Fibroblast of peridontal ligament (primary cell): ENCODE measurements at regions not wholly inside any gene's neighbourhood (a gene's known extent, or its start where the extent isn't known, plus 50 kb on each side); places are given as distances from the start of the nearest gene placed in this dataset.

Experiments used
- DNase-seq: peaks from one replicate; pipeline ENCODE4 v3.0.0-alpha.2; 2010; ENCODE audit errors: extremely low read depth

GRCh38 chr16:82358606-82359221, 188.7 kb upstream of the MPHOSPH6 start:
- no peak for DNase-seq

GRCh38 chr16:82358161-82358560, 188.1 kb upstream of the MPHOSPH6 start:
- DNase-seq = no peak

GRCh38 chr16:82357237-82357636, 187.2 kb upstream of the MPHOSPH6 start:
- DNase-seq = no peak

- no peak for DNase-seq
Measured at GRCh38 chr16:82350560-82350959, 180.5 kb upstream of the MPHOSPH6 start.

- DNase-seq = no peak
Measured at GRCh38 chr16:82345318-82345717, 175.3 kb upstream of the MPHOSPH6 start.

GRCh38 chr16:82344157-82344556, 174.1 kb upstream of the MPHOSPH6 start:
- DNase-seq = no peak

- no peak for DNase-seq
Measured at GRCh38 chr16:82341146-82341669, 171.2 kb upstream of the MPHOSPH6 start.

GRCh38 chr16:82340531-82340930, 170.5 kb upstream of the MPHOSPH6 start:
- DNase-seq = no peak

GRCh38 chr16:82337355-82337754, 167.3 kb upstream of the MPHOSPH6 start:
- no peak for DNase-seq

GRCh38 chr16:82331974-82332750, 162.1 kb upstream of the MPHOSPH6 start:
- DNase-seq = no peak

GRCh38 chr16:82331397-82331796, 161.4 kb upstream of the MPHOSPH6 start:
- no peak for DNase-seq

GRCh38 chr16:82329504-82330192, 159.6 kb upstream of the MPHOSPH6 start:
- no peak for DNase-seq

- DNase-seq = no peak
Measured at GRCh38 chr16:82328881-82329469, 159.0 kb upstream of the MPHOSPH6 start.

- DNase-seq = no peak
Measured at GRCh38 chr16:82323171-82323570, 153.1 kb upstream of the MPHOSPH6 start.

- DNase-seq = no peak
Measured at GRCh38 chr16:82322177-82322576, 152.2 kb upstream of the MPHOSPH6 start.

GRCh38 chr16:82319038-82319437, 149.0 kb upstream of the MPHOSPH6 start:
- DNase-seq = no peak

- no peak for DNase-seq
Measured at GRCh38 chr16:82317411-82318167, 147.6 kb upstream of the MPHOSPH6 start.

- no peak for DNase-seq
Measured at GRCh38 chr16:82313754-82314153, 143.7 kb upstream of the MPHOSPH6 start.

GRCh38 chr16:82311528-82311927, 141.5 kb upstream of the MPHOSPH6 start:
- DNase-seq = no peak

GRCh38 chr16:82302042-82302727, 132.2 kb upstream of the MPHOSPH6 start:
- DNase-seq = no peak
